T-helper 2 cell (primary cell): ENCODE measurements at regions not wholly inside any gene's neighbourhood (a gene's known extent, or its start where the extent isn't known, plus 50 kb on each side); places are given as distances from the start of the nearest gene placed in this dataset.
"Not testable (repeated sequence)": the region's sequence is repeated elsewhere in the genome, so short reads cannot be mapped to it uniquely, and the experiment has no call there.

Source experiments
- DNase-seq, 5 experiments: peaks; one replicate each; pipeline versions ENCODE4 v3.0.0 to v3.0.0-alpha.2; 2012 to 2022

DNA sequence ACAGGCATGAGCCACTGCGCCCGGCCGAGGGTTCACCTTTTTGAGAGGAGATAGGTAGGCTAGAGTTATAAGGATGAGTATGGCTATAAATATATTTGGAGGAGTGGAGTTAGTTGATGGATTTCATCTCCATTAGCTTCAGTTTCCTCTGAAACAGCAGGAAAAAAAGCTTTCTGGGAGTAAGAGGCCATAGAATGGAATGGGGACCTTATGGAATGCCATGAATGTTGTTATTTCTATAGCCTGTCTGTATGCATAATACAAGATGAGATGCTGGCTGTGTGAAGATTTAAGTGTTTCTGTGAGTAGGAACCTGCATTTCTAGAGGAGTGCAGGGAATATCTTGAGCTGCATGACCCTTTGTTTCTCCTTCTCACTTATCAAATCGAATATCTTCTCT, 114.9 kb upstream of the ARX start:
- DNase-seq = no peak

DNA sequence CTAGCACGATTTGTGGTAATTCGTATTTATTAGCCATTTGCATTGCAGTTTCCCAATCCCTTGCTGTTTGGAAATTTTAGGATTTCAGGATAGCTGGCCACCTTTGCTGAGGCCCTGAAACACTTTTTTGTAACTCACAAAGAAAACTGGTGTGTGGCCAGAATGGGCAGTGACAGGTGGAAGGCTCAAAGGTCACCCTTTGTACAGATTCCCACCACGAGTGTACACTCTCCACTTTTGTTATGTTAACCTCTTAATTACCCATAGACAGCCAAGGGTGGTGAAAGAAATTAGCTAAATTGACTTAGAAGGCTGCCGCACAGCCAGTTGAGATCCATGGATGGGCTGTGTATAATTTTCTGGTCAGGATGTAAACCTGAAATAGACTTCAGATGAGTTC, 109.7 kb upstream of the ARX start:
- no peak for DNase-seq

DNA sequence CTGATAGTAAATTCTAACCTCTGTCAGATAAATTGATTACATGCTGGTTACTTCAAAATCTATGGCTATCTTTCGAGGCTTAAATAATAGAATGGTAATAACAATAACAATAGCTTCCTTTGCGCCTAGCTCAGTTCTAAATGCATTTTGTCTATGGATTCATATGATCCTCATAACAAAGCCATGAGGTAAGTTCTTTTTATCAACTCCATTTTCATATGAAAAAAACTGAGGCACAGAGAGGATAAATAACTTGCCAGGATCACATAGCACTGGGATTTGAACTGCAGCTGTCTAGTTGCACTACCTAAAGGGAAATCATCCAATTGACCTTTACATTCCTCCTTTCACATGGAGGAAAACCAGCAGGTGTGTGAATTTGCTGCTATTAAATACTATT, 108.6 kb upstream of the ARX start:
- DNase-seq = no peak

DNA sequence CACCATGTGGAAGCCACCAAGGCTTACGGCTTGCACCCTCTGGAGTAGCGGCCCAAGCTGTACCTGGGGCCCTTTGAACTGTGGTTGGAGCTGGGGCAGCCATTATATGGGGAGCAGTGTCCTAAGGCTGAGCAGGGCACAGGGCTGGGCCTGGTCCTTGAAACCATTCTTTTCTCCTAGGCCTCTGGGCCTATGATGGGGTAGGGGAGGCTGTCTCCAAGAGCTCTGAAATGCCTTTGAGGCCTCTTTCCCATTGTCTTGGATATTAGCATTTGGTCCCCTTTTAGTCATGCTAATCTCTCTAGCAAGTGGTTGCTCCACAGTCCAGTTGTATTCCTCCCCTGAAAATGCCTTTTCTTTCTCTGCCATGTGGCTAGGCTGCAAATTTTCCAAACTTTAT, 96.4 kb upstream of the ARX start:
- DNase-seq = no peak

GRCh38 chrX:25108481-25108880, 92.7 kb upstream of the ARX start:
- DNase-seq = no peak

- no peak for DNase-seq
These were observed 89.5 kb upstream of the ARX start for GRCh38 chrX:25105221-25105620.

DNA sequence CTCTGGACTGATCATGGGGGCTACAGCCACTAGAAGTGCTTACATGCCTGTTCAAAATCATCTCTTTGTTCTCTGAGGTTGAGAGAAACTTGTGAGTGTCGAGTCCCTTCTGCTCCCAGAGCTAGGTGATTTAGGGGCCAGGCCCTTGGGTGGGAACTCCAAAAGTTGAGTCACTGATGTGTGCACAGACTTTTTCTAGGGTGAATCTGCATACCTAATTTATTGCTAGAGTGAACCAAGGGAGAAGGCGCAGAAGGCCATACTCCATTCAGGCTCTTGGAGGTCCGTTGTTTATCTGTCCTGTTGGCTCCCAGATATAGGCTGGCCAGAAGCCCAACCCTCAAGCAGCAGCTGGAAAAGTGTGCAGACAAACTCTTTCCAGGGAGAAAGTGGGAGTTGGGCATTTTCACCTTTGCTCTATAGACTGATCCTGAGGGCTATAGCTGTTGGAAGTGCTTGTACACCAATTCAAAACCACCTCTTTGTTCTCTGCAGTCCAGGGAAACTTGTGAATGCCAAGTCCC, 80.8 kb upstream of the ARX start:
- no peak for DNase-seq

- not testable (repeated sequence) for DNase-seq
These were observed 75.4 kb upstream of the ARX start for GRCh38 chrX:25091152-25091551.

DNA sequence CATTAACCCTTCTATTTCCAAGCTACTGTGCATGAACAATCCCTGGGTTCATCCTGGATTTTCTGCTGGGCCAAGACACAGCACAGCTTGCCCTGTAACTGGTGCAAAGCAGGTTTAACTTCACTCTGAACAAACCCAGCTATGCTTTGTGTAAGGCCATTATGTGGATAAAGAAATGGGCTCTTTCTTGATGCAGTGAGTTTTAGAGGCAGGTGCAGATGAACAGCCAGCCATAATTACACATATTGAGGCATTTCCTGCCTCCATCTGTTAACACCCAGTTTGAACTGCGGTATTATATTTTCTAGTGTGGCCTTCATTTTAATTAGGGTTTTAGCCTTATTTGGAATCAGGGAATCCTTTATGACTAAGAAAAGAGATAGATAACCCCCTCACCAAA, 68.7 kb upstream of the ARX start:
- DNase-seq = no peak

DNA sequence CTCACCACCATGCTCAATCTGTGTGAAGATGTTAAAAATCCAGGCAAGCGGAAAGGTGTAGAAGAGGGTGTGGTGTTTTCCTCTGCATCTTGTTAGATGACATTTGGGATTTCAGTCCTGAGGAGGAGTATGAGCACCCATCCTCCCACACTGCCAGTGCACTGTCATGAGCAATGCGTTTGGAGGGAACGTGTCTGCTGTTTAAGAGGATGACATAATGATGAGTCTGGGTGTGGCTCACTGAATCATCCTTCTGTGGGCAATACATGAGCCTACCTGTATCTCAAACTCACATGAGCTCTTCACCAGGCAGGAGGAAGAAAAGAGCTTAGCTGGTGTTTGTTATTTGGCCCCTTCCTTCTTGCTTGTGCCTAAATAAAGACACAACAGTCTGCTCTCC, 67.9 kb upstream of the ARX start:
- no peak for DNase-seq

DNA sequence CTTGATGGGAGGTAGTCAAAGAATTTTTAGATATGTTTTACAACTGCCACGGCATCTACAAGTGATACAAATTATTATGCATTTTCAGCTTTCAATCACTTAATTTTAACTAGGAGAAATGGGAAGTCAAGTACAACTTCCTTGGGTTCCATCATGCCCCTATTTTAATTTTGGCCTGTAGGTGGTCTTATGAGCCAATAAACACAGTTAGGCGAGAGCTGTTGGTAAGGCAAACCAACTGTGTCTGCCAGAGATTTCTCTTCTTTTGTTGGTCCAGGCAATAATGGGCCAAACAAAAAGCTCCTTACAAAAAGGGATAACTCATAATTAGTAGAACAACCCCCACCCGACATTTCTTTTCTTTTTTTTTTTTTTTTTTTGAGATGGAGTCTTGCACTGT, 63.3 kb upstream of the ARX start:
- no peak for DNase-seq

- DNase-seq = no peak
These were observed 61.3 kb upstream of the ARX start for GRCh38 chrX:25076941-25077500.

- DNase-seq = no peak
These were observed 56.5 kb upstream of the ARX start for GRCh38 chrX:25072247-25072646.

- no peak for DNase-seq
These were observed 54.3 kb upstream of the ARX start for GRCh38 chrX:25070038-25070437.

- DNase-seq = no peak
These were observed 53.4 kb upstream of the ARX start for GRCh38 chrX:25069209-25069608.

DNA sequence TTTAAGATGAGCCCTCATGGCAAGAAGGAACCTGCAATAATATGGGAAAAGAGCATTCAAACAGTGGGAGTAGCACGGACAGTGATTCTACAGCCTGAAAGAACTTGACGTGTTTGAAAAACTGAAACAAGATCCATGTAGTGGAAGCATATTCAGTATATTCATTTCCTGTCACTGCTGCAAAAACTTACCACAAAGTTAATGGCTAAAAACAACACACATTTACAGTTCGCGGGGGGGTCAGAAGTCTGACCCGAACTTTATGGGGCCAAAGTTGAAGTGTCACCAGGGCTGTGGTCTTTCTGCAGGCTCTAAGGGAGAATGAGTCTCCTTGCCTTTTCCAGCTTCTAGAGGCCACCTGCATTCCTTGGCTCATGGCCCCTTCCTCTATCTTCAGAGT, 52.6 kb upstream of the ARX start:
- DNase-seq = peak in 1 of 5 experiments; percentile 26

GRCh38 chrX:25067271-25068172, 51.8 kb upstream of the ARX start:
- DNase-seq = peak in 1 of 5 experiments; percentile 53

DNA sequence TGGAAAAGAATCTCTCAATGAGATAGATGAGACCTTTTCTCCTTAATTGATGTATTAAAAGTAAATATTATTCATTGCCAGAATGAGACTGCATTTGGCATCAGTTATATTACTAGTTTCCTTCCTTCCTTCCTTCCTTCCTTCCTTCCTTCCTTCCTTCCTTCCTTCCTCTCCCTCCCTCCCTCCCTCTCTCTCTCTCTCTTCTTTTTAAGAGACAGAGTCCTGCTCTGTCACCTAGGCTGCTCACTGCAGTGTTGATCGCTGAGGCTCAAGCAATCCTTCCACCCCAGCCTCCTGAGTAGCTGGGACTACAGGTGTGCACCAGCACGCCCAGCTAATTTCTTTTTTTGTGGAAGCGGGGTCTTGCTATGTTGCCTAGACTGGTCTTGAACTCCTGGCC, 50.4 kb upstream of the ARX start:
- no peak for DNase-seq
